ENCODE measurements at regions not wholly inside any gene's neighbourhood (a gene's known extent, or its start where the extent isn't known, plus 50 kb on each side); places are given as distances from the start of the nearest gene placed in this dataset.

DNA sequence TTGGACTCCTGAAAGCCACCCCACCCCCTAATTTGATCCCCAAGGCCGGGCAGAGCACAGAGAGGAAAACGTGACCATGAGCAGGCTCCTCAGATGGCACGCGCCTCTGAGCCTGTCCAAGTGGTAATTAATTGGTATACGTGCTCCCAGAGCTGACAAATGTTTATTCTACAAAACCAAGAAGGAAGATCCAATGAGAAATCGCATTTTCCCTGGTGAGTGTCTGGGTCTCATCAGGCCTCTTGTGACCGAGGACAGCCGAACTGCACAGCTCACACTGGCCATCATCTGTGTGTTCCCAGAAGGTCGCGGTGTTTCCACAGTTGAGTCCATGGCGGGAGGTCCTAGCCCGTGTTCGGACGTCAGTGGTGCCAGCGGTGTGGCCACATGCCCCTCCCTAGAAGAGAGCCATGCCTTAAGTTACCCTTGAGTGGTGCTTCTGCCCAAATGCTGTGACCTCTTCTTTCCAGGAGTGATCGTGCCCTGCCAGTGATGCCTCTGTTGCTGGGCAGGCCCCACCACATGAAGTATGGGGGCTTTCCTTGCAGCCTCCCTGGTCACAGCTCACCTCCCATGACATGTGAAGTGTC, 317.5 kb upstream of the RTL1 start:
- DNase-seq, result no peak

DNA sequence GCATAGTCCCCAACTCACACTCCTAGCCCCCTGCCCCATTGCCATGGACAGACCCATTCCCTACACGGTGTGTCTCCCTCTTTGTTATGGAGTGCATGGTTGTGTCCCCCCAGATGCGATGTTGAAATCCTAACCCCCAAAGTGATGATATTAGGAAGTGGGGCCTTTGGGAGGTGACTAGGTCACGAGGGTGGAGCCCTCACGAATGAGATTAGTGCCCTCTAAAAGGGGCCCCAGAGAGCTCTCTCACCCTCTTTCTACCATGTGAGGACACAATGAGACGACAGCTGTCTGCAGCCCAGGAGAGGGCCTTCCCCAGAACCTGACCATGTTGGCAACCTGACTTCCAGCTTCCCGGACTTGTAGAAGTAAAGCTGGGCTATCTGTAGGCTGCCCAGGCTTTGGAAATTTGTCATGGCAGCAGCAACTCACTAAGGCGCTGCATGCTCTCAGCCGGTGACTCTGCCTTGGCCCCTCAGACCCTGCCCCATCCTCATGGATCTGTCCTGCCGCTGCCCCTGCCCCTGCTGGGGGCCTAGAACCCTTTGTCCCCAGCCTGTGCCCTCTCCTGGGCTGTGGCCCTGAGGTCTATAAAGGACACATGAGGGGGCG, 318.1 kb upstream of the RTL1 start:
- DNase-seq, result no peak

DNA sequence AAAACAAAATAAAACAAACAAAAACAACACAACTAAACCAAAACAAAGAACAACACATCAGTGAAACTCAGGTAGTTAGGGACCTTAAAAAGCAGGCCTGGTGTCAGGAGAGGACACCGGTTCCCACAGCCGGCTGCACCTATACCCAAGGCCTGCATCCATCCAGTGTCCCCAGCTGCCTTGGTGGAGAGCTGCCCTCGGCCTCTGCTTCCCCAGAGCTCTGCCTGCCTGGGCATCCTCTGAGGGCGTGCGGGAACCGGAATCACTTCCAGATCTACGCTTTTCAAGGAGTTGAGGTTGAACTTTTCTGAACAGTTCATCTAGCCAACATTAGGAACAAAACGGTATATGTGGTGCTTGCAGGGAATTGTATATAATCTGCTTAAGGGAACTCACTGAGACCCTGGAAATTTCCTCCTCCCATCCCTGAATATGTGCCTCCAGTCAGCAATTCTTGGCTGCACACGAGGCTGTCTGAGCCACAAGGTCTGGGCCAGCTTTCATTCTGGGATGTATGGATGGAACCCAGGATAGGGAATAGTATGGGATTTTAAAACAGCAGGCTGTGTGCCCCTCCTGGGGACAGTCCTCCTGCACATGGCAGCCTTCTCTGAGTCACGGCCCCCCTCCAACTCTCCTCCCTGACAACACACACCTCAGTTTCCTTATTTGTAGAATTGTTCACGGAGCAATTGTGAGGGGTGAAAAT, 319.0 kb upstream of the RTL1 start:
- no peak for DNase-seq

GRCh38 chr14:101223127-101223526, 319.6 kb upstream of the RTL1 start:
- no peak for DNase-seq

DNA sequence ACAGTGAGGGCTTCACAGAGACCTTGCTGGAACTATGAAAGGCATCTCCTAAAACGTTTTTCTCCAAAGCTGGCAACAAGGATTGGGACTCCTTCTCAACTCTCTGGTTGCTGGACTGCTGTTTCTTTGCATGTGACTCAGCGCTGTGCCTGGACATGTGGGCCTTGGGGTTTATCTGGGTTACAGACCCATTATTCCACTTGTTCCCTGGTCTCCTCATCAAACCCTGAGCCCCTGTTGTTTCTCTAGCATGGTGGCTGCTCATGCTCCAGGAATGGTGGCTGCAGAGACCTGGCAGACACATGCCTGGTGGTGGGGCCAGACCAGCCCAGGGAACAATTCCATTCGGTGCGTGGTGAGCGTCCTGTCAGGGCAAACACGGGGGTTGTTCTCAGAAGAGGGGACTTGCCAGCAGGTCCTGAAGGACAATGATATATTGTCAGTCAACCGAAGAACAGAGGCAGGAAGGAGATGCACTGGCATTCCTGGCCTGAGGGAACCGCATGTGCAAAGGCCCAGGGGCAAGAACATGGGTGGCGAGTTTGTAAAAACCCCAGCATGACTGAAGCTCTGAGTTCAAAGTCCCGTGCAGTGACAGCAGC, 320.1 kb upstream of the RTL1 start:
- DNase-seq, result no peak

- DNase-seq, result no peak
Observed at GRCh38 chr14:101224356-101225156, 321.0 kb upstream of the RTL1 start.

- DNase-seq, result no peak
Observed at GRCh38 chr14:101225157-101226152, 321.9 kb upstream of the RTL1 start.

GRCh38 chr14:101226265-101226602, 322.7 kb upstream of the RTL1 start:
- no peak for DNase-seq

DNA sequence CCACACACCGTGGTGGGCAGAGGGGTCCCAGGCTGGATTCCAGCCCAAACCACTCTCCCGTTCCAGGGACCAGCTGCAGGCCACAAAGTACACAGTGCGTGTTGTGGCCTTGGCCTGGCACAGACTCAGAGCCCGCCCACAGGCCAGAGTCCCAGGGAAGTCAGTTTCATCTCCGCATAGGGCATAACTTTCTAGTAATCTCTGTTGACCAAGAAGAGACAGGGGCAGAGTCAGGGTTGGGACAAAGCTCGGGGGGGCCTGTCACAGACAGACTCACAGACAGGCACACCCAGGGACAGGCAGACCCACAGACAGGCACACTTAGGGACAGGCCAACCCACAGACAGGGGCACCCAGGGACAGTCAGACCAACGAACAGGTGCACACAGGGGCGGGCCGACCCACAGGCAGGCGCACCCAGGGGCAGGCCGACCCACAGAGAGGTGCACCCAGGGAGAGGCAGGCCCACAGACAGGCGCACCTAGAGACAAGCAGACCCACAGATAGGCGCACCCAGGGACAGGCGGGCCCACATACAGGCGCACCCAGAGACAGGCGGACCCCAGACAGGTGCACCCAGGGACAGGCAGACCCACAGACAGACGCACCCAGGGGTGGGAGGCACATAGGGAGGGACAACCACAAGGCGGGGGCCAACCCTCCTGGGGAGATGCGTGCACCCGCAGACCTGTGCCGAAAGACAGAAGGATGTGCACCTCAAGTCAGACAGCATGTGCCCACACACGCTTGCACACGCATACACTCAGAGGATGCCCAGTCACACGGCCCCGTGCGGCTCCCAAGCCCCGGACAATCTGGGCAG, 323.3 kb upstream of the RTL1 start:
- no peak for DNase-seq

- DNase-seq, result no peak
Observed at GRCh38 chr14:101227611-101228594, 324.4 kb upstream of the RTL1 start.

DNA sequence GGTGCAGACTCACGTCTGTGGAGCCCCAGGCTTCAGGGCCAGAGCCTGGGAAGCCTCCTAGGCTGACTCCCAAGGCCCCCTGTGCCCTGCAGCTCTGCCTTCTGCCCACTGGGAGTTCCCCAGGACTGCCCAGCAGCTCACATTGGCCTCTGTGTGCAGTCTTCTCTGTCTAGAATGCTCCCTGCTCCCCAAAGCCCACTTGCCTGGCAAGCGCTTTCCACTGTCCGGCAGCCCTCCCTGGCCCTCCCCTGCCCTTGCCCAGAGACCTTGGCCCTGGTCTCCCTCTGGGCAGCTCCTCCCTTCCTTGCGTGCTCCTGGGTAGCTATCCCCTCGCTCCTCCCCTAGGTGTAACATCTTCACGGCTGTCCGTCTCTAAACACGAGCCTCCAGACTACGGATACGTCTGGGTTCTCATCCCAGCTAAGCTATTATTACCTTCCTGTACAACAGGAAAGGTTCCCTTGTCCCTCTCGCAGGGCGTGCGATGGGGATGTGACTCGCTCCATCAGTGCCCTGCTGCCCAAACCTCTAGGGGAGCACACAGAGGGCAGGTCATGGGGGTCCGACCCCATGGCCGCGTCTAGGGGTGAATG, 325.5 kb upstream of the RTL1 start:
- DNase-seq, result no peak

- no peak for DNase-seq
Observed at GRCh38 chr14:101229666-101230065, 326.1 kb upstream of the RTL1 start.

DNA sequence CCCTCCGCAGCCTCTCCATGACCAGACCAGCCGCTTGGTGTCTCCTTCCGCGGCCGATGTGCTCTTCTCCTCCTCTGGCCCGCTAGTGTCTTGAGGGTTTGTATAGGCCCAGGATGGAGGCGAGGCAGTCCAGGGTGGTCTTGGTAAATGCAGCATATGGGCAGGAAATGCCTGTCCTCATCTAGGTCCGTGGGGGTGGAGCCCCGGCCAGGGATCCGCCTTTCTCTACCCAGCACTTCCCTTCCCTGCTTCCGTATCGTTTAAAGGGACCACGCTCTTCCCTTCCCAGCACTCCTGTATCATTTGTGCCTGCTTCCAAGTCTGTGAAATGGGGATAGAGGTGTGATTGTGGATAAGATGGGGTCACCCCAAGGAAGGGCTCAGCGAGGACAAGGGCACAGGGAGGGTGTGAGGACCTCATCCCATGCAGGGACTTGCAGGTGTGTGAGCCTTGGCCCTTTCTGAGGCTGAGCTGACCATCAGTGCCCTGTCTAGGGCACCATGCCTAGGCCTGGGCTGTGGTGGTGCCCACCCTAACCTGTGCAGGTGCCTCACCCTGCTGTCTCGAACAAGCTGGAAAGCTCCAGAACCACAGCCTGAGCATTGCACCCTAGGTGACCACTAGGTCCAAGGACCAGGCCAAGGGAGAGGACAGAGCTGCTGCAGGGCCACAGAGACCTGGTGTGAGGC, 326.8 kb upstream of the RTL1 start:
- DNase-seq, result no peak

- no peak for DNase-seq
Observed at GRCh38 chr14:101230851-101231550, 327.5 kb upstream of the RTL1 start.

GRCh38 chr14:101231828-101232227, 328.3 kb upstream of the RTL1 start:
- no peak for DNase-seq

GRCh38 chr14:101232340-101233020, 328.8 kb upstream of the DIO3 start:
- no peak for DNase-seq

- DNase-seq, result no peak
Observed at GRCh38 chr14:101233021-101233366, 328.3 kb upstream of the DIO3 start.

GRCh38 chr14:101233391-101233790, 327.9 kb upstream of the DIO3 start:
- DNase-seq, result no peak
